WTC11 (cell line): ENCODE measurements at regions not wholly inside any gene's neighbourhood (a gene's known extent, or its start where the extent isn't known, plus 50 kb on each side); places are given as distances from the start of the nearest gene placed in this dataset.

Experiments used
- CTCF ChIP-seq: fragments of 200-600 bp; IDR thresholded peaks from 2 replicates; pipeline ENCODE4 v1.8.0; 2022; ENCODE audit warnings: antibody characterized with exemption
- FOXK1 ChIP-seq: sonication (generic); formaldehyde crosslinking; IDR thresholded peaks from 2 replicates; pipeline ENCODE4 v1.8.0; 2022; ENCODE audit warnings: mild to moderate bottlenecking, moderate library complexity, missing genetic modification reagents
- ZNF416 ChIP-seq: fragments of 250-450 bp; sonication (Bioruptor Pico); IDR thresholded peaks from 2 replicates; pipeline ENCODE4 v1.9.0; 2021; ENCODE audit warnings: mild to moderate bottlenecking, inconsistent platforms

- TF ChIP-seq FOXK1 (CRISPR knock-in tag): no peak
- no peak for TF ChIP-seq ZNF416 (CRISPR knock-in tag)
- TF ChIP-seq CTCF: no peak
Measured at GRCh38 chr2:153043385-153043784, 325.0 kb downstream of the ARL6IP6 start.
